ENCODE measurements at regions not wholly inside any gene's neighbourhood (a gene's known extent, or its start where the extent isn't known, plus 50 kb on each side); places are given as distances from the start of the nearest gene placed in this dataset.

DNA sequence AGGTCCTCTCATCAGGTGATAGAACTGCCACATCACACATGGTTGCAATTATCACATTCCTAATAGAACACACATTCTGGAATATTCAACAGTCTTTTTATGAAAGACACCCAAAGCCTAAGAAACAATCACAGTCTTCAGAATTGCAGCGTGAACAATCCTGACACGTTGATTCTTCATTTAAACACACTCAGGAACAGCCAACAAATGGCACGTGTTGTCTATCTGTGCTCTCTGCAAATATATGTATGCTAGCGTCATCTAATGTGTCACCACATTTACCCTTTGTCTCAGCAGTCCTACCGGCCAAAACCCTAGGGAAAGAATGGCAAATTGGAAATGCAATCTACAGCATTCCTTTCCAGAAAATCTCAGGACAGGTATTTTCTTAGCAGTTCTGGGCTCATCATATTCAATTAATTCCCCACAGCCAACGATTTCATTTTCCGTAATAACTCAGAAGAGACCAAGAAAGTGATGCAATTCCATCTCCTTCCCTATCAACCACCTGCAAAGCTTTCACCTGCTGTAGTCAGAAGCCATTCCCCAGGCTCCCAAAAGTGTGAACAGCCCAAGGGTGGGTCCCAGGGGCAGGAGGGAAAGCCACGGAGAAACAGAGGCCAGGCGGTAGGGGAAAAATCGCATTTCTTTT is 280.3 kb upstream of the JARID2 start:
- DNase-seq, result no peak

DNA sequence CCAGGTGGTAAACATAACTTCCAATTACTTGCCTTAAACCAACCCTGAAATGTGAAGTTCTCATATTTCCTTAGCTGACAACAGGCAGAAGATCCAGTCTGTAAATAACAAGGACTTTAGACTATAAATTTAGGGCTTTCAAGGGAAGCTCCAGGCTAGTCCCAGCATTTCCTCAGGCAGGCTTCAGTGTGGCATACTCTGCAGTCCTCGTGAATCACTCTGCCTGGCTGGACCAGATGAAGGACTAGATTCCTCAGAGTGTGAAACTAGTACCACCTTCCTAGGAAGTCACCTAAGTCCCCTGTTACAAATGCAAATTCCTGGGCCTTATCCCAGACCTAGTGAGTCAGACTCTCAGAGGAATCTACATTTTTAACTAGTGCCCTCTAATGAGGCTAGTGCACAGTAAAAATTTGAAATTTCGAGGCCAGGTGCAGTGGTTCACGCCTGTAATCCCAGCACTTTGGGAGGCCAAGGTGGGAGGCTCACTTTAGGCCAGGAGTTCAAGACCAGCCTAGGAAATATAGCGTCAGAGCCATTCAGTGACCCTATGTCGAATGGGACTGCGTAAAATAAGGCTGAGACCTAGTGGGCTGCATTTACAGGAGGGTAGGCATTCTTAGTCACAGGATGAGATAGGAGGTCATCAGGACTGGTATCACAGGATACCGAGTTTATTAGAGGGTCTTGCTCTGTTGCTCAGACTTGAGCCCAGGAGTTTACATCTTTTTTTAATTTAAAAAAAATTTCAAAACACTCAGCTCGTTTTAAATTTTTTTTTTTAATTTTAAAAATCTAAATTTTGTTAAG is 279.6 kb upstream of the JARID2 start:
- peak; percentile 39 for DNase-seq

DNA sequence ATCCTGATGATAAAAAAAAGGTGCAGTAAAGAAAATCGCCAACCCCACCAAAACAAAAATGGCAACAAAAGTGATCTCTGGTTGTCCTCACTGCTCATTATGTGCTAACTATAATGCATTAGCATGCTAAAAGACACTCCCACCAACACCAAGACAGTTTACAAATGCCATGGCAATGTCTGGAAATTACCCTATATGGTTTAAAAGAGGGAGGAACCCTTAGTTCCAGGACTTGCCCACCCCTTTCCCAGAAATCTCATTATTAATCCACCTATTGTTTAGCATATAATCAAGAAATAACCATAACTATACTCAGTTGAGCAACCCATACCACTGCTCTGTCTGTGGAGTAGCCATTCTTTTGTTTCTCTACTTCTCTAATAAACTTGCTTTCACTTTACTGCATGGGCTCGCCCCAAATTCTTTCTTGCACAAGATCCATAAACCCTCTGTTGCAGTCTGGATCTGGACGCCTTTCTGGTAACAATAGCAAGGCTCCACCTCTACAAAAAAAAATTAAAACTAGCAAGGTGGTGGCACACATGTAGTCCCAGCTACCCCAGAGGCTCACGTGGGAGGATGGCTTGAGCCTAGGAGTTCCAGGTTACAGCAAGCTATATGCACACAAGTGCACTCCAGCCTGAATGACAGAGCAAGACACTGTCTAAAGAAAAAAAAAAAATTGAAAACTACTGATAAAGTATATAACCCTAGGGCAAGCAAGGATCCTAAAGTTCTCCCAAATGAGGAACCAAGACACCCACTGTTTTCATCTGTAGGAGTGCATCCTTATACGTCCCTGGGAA is 278.8 kb upstream of the JARID2 start:
- no peak for DNase-seq

DNA sequence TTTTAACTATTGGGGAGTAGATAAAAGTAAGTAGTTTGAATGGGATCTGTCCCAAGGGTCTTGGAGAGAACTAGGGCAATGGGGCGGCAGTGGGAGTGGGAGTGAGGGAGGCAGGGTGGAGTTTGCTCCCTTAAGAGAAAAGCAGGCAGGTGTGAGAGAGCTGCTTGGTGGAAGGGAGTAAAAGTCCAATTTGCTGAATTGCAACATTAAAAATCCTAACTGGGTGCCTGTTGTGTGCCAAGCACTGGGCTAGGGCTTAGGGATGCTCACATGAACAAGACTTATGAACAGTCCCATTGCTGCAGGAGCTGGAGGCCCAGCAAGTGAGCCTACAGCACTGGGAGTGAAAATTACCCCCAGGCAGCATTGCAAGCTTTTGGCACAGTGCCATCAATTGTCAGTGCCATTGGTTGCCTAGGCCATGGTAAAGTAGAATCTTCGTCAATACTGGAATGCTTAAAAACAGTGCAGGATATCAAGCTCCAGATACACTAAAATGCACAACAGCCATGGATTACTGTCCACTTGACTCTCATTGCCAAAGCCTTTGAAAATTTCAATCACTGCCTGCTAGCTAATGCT is 277.7 kb upstream of the JARID2 start:
- DNase-seq, result no peak

DNA sequence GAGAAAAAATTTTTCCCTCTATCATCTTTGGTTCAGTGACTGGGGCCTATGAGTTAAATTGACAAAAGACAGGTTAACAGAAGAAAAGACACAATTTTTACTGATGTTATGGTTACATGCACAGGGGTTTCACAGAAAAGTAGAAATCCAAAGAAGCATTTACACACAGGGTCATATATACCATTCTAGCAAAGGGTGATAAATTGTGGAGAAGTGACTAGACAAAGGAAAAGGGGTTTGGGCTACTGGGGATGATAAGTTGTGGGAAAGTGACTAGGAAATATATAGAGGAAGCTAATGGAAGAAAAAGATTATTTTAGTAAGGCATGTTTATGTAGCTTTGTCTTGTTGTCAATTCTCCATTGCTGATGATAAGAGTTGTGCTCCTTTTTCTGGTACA is 276.7 kb upstream of the JARID2 start:
- no peak for DNase-seq

DNA sequence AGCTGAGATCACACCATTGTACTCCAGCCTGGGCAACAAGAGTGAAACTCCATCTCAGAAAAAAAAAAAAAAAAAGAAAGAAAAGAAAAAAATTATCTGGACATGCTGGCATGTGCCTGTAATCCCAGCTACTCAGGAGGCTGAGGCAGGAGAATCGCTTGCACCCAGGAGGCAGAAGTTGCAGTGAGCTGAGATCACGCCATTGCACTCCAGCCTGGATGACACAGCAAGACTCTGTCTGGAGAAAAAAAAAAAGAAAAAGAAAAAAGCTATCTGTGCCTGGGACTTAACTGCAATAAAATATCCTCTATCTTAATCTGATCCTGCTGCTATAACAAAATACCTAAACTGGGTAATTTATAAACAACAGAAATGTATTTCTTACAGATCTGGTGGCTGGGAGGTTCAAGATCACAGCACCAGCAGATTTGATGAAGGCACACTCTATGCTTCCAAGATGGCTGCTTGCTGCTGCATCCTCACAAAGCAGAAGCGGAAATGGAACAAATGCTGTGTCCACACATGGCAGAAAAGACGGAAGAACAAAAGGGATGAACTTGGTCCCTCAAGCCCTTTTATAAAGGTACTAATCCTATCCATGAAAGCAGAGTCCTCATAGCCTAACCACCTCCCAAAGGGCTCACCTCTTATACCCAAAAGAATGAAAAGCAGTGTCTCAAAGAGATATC is 273.3 kb upstream of the JARID2 start:
- no peak for DNase-seq

DNA sequence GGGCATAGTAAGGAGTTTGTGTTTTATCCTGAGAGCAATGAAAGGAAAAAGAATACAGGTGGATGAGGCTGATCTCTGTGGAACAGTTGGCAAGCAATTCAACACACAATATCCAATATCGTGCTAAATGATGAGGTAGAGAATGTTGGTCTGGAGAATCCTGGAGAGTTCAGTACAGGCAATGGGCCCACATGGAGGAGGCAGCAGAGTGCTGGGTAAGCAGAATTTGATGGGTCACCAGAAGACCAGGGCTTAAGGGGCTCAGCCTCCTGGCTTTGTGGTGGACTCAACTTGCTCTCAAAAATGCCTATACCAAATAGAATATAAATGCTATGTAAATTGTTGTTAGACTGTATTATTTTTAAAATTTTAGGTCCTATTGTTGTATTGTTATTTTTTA is 271.5 kb upstream of the JARID2 start:
- DNase-seq, result no peak

DNA sequence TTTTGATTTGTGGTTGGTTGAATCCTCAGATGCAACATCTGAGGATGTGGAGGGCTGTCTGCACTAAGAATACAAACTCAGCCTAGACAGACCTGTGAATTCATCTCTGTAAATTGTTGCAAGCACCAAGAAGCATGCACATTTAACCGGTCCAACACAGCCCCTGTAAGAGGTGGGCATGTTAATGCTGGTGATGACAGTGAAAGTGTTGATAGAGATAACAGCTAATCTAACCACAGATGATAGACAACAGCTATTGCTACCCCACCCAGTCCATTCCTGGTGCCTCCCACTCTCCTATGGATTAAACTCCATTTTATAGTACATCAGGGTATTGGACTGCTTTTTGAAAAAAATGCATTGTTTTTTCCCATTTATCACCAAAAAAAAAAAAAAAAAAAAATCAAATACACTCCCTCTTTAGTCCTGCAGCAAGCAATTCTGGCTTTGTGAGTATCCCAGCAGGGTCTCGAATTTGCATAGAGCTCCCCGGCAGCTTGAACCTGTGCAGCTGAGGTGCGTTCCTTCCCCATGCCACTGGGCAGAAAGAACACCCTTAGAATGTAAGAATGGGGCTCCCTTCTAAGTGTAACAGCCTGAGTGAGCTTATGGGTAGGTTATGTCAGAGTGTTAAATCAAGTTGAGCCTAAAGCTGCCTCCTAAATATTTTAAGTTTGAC is 270.9 kb upstream of the JARID2 start:
- no peak for DNase-seq

DNA sequence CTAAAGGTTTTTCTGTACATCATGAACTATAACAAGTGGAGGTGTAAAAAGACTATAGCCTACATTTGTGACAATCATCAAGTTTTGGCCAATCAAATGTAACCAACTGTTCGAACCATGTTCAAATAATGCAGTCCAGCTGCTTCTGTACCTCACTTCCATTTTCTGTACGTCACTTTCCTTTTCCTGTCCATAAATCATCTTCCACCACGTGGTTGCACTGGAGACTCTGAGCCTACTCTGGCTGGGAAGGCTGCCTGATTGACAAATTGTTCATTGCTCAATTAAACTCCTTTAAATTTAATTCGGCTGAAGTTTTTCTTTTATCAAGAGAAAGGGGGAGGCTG is 270.4 kb upstream of the JARID2 start:
- no peak for DNase-seq

DNA sequence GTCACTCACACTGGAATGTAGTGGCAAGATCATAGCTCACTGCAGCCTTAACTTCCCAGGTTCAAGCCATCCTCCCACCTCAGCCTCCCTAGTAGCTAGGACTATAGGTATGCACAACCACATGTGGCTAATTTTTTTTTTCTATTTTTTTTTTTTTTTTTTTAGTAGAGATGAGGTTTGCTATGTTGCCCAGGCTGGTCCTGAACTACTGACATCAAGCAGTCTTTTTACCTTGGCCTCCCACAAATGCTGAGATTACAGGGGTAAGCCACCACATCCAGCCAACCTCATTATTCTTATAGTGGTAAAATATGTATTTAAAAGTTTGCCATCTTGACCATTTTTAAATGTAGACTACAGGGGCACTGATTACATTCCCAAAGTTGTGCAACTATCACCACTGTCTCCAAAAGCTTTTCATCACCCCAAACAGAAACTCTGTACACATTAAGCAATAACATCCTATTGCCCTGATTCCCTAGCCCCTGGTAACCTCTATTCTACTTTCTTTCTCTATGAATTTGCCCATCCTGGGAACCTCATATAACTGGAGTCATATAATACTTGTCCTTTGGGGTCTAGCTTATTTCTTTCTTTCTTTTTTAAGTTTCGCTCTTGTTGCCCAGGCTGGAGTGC is 268.0 kb upstream of the JARID2 start:
- no peak for DNase-seq

DNA sequence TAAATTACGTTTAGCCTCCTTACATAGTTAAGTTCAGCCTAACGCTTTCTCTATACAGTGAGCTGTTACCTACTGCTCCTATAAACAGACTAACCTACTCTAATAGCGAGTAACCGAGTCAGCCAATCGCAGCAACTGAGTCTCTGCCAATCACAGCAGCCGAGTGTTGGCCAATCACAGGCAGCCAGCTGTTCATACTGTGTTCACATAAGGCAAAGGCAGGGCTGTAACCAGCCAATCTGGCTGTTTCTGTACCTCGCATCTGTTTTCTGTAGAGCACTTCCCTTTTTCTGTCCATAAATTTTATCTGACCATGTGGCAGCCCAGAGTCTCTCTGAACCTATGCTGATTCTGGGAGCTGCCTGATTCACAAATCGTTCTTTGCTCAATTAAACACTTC is 263.9 kb upstream of the JARID2 start:
- no peak for DNase-seq

DNA sequence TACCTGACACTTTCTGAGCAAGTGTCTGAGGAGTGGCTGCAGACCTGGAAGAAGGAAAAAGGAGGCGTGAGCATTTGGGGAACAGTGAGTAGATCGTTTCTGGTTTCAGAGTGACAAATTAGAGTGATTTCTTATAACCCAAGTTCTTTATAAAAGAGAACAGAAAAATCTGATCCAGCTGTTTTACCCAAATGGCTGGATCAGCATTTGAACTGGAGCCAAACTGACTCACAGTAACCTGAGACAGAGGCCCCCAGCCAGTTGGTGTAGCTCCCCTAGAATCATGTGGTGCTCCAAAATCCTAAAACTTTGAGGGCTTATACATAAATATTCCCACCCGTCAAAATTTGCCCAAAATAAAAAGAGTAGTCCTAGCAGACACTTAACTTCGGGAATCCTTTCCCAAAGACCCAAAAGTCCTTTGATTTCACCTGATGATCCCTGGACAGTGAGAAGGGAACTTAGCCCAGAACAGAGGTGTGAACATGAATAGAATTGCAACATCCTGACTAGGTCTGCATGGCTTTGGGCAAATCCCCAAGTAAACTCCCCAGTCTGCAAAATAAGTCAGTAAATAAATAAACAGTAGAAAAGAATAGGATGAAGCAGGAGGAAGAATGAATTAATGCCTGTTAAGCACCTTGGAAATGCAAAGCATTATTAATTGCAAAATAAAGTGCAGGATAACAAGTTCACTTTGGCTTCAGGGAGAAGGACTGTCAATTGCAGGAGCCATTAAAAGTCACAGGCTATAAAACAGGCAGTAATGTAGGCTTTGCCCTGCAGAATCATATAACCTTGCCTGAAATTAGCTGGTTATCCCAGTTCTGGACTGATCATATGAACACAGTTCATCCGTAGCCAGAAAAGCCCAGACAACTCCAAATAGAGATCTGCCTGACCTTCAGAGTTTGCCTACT is 262.0 kb upstream of the JARID2 start:
- DNase-seq, result no peak

DNA sequence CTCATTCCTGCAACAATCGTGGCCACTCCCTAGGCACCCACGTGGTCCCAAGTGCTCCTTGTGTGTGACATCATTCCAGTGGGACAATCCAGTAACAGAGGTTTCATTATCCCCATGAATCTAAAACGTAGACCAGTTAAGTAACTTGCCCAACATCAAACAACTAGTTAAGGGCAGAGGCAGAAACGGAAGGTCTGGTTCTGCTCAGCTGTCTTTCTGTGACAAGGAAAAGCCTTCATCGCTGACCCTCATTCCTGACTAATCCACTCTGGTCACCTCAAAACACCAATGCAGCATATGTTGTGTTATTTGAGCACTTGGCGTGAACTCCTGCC is 261.4 kb upstream of the JARID2 start:
- DNase-seq, result peak; percentile 52

DNA sequence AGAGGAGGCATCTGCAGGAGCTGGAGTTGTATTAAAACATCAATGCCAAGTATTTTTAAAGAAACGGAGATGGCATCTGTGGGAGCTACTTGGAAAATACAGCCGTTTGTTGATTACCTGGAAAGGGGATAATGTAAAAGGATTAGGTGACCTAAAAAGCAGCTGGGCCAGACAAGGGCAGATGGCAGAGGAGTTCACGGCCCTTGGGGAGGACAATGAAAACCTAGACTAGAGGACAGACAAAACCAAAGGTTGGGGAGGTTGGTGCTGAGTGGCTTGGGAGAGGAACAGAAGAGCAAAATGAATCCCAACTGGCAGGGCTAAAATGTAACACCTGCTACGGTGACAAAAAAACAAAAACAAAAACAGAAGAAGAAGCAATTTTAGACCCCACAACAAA is 260.5 kb upstream of the JARID2 start:
- no peak for DNase-seq

DNA sequence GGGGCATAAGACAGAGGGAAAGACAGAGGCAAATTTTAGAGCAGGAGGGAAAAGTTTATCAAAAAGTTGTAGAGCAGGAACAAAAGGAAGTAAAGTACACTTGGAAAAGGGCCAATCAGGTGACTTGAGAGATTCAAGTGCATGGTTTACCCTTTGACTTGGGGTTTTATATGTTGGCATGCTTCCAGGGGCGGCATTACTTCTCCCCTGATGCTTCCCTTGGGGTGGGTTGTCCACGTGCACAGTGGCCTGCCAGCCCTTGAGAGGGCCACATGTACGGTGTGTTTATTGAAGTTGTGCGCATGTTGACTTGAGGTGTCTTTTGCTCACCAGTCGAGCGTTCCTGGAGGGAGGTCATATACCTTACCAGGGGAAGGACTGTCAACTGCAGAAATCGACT is 259.5 kb upstream of the JARID2 start:
- no peak for DNase-seq

DNA sequence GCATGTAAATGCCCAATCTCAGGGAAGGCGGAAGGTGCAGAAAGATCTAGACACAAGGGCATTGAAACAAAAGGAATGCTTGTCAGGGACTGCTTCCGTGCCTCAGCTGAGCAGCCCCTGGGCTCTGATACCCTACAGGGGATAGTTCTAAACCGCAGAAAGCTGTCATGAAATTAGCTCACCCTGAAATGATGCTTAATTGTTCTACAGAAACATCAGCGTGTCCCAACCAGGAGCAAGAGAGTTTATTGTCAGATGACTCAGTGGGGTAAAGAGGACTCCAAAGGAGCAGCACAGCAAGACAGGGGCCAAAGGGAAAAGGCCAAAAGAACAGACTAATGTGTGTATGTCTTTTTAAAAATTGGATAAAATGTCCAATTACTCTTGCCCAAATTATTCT is 258.4 kb upstream of the JARID2 start:
- DNase-seq, result no peak

DNA sequence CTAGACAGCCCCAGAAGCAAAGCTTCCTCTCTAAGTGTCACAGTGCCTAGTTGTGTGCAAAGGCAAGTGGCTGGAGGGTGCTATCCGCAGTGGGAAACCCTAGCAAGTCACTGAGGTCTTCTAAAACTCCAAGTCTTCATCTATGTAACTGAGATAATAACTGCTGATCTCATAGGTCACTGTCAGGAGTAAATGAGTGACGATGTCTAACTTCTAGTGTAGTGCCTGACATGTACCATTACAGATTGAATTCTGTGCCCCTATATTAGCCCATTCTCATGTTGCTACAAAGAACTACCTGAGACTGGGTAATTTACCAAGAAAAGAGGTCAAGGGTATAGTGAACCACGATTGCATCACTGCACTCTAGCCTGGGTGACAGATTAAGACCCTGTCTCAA is 253.5 kb upstream of the JARID2 start:
- DNase-seq, result no peak

DNA sequence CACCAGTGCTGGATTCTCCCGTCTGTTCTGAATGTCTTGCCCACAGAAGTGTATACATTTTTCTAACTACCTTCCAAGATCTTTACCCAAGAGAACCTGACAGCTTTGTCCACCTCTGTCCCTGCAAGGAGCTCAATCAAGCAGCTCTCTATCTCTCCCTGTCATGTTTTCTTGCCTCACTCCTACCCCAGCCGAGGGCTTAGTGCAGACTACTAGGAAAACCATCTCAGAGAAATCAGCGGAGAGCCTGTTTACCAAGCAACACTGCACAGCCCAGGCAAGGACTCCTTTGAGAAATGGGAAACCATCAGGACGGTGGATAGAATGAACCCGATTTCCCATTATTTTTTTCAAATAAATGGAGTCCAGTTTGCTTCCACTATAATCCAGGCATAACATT is 250.7 kb upstream of the JARID2 start:
- no peak for DNase-seq

DNA sequence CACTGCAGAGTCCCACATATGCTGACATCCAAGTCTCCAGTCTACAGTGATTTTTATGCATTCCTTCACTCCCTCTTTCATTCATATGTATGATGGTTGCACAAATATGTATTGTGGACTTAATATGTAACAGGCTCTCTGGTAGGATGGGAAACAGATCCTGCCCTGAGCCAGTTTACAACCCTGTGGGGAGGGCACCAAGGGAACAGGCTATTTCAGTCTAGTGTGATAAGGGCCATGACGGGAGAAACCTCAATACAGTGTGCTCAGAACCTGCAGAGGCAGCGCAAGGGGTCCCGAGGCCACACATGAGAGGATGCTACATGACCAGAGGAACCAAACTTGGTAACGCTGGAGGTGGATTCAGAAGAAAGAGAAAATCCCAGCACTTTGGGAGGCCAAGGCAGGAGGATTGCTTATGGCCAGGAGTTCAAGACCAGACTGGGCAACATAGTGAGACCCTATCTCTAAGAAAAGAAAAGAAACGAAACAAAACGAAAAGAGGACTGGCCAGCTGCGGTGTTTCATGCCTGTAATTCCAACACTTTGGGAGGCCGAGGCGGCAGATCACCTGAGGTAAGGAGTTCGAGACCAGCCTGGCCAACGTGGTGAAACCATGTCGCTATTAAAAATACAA is 249.8 kb upstream of the JARID2 start:
- no peak for DNase-seq

DNA sequence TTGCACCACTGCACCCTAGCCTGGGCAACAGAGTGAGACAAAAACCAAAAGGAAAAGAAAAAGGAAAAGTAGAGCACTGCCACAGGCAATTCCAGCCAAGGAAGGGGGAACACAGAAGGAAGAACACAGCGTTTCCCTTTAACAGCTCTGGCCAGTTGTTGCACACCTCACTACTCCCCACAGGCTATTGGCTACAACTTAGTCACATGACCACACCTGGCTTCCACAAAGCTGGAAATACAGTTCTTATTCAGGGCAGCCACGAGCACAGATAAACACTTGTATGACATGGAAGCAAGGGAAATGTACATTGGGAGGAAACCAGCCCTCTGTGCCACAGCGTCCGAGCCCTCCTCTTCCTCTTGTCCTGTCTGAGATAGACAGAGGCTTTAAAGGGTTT is 249.0 kb upstream of the JARID2 start:
- no peak for DNase-seq
